ENCODE measurements at regions not wholly inside any gene's neighbourhood (a gene's known extent, or its start where the extent isn't known, plus 50 kb on each side); places are given as distances from the start of the nearest gene placed in this dataset.
"Not testable (repeated sequence)": the region's sequence is repeated elsewhere in the genome, so short reads cannot be mapped to it uniquely, and the experiment has no call there.

DNA sequence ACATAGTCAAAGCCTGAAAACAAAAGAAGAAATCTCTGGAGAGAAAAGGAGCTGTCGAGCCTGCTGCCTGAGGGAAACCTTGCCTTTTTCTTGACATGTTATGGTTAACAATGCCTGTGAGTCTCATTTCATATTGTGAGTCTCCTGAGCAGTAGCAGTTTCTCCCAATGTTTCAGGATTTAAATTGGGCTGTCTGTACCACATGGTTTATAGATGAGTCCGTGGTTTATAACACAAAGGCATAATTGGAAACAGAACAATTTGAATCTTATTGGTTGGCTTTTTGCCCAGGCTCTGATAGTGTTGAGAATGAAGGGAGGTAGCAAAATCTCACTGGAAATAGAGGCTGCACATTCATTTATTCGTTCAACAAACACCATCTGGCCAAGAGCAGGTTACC lies 540.9 kb downstream of the RAB38 start:
- H3K4me1 Mint-ChIP-seq (ENCODE audit: insufficient read depth, unreplicated experiment): no peaks in the 10 kb centered on the region
- intact Hi-C loops (cut with micrococcal nuclease): no loop called here
- no peak overlapping the region for H3K27ac Mint-ChIP-seq (ENCODE audit: low read depth, unreplicated experiment)
- H3K27me3 Mint-ChIP-seq (ENCODE audit: insufficient read depth, unreplicated experiment): peaks cover 13% of the 10 kb centered on the region
- no peak for DNase-seq (ENCODE audit: unreplicated experiment)
- TF ChIP-seq CTCF (IDR thresholded peaks at IDR 0.05; ENCODE audit: unreplicated experiment): no peak
- ChIA-PET POLR2A (no interaction called here), CTCF (interaction anchor here (0.7 kb wide), 1 partner anchor 651 kb away, joined by 3 read pairs; no protein-coding TSS in a partner anchor)
- no peaks in the 10 kb centered on the region for H3K36me3 Mint-ChIP-seq (ENCODE audit: insufficient read depth, unreplicated experiment)
- no peaks in the 10 kb centered on the region for H3K9me3 Mint-ChIP-seq (ENCODE audit: unreplicated experiment)
- BruUV-seq (replicated peaks): no TSS peak
- no peak overlapping the region for H3K4me3 Mint-ChIP-seq (ENCODE audit: unreplicated experiment)

DNA sequence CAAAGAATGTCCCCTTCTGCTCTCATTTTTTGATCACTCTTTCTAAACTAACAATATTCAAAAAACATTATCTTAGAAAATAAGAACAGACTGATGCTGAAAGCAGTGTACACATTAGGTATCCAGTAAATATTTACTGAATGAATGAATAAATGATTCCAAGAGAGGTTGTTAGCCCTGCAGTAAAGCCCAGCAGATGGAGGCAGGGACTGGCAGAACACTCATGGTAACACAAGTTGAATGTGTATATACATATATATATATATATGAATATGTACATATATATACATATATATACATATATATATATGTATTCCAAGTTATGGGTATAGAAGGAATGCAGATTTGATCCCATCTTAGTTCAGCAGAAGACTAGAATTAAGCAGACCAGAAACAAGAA lies 546.3 kb downstream of the RAB38 start:
- DNase-seq (ENCODE audit: unreplicated experiment): no peak
- no TSS peak for BruUV-seq (replicated peaks)
- no peaks in the 10 kb centered on the region for H3K9me3 Mint-ChIP-seq (ENCODE audit: unreplicated experiment)
- ChIA-PET POLR2A (no interaction called here), CTCF (interaction anchor here (0.6 kb wide), 1 partner anchor 37 kb away, joined by 3 read pairs; no protein-coding TSS in a partner anchor)
- H3K27me3 Mint-ChIP-seq (ENCODE audit: insufficient read depth, unreplicated experiment): peaks cover 13% of the 10 kb centered on the region
- no peak overlapping the region for H3K27ac Mint-ChIP-seq (ENCODE audit: low read depth, unreplicated experiment)
- no peak overlapping the region for H3K4me3 Mint-ChIP-seq (ENCODE audit: unreplicated experiment)
- H3K4me1 Mint-ChIP-seq (ENCODE audit: insufficient read depth, unreplicated experiment): no peaks in the 10 kb centered on the region
- intact Hi-C loops (cut with micrococcal nuclease): no loop called here
- no peaks in the 10 kb centered on the region for H3K36me3 Mint-ChIP-seq (ENCODE audit: insufficient read depth, unreplicated experiment)
- no peak for TF ChIP-seq CTCF (IDR thresholded peaks at IDR 0.05; ENCODE audit: unreplicated experiment)

GRCh38 chr11:87628026-87628580 lies 547.1 kb downstream of the RAB38 start:
- H3K36me3 Mint-ChIP-seq (ENCODE audit: insufficient read depth, unreplicated experiment): no peaks in the 10 kb centered on the region
- H3K4me3 Mint-ChIP-seq (ENCODE audit: unreplicated experiment): no peak overlapping the region
- no peaks in the 10 kb centered on the region for H3K4me1 Mint-ChIP-seq (ENCODE audit: insufficient read depth, unreplicated experiment)

DNA sequence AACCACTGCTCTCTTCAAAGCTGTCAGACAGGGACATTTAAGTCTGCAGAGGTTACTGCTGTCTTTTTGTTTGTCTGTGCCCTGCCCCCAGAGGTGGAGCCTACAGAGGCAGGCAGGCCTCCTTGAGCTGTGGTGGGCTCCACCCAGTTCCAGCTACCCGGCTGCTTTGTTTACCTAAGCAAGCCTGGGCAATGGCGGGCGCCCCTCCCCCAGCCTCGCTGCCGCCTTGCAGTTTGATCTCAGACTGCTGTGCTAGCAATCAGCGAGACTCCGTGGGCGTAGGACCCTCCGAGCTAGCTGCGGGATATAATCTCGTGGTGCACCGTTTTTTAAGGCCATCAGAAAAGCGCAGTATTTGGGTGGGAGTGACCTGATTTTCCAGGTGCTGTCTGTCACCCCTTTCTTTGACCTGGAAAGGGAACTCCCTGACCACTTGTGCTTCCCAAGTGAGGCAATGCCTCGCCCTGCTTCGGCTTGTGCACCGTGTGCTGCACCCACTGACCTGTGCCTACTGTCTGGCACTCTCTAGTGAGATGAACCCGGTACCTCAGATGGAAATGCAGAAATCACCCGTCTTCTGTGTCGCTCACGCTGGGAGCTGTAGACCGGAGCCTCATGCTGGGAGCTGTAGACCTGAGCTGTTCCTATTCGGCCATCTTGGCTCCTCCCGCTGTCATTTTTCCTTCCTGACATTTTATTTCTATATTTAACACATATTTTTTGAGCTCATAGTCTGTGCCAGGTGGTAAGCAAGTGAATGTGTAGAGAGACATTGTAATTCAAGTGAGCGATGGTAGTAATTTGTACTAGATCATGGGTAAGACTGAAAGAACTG lies 551.5 kb downstream of the RAB38 start:
- Mint-ChIP-seq H3K27ac (ENCODE audit: low read depth, unreplicated experiment) (peak overlapping the region; percentile 83), H3K9me3 (ENCODE audit: unreplicated experiment) (peaks cover 17% of the 10 kb centered on the region), H3K4me3 (ENCODE audit: unreplicated experiment) (peak overlapping the region; percentile 72)
- peak; percentile 50 for DNase-seq (ENCODE audit: unreplicated experiment)
- CTCF ChIA-PET: interaction anchor here (0.7 kb wide), 1 partner anchor 138 kb away, joined by 3 read pairs; no protein-coding TSS in a partner anchor
- intact Hi-C loops (cut with micrococcal nuclease); POLR2A ChIA-PET; H3K36me3 Mint-ChIP-seq (ENCODE audit: insufficient read depth, unreplicated experiment); BruUV-seq (replicated peaks); H3K4me1 Mint-ChIP-seq (ENCODE audit: insufficient read depth, unreplicated experiment); H3K27me3 Mint-ChIP-seq (ENCODE audit: insufficient read depth, unreplicated experiment): not testable (repeated sequence)

More at GRCh38 chr11:87628026-87628580, 547.1 kb downstream of the RAB38 start:
- peaks cover under 1% of the 10 kb centered on the region for H3K9me3 Mint-ChIP-seq (ENCODE audit: unreplicated experiment)
- H3K27ac Mint-ChIP-seq (ENCODE audit: low read depth, unreplicated experiment): no peak overlapping the region
- no peak for TF ChIP-seq CTCF (IDR thresholded peaks at IDR 0.05; ENCODE audit: unreplicated experiment)
- BruUV-seq (replicated peaks): no TSS peak
- peaks cover 6% of the 10 kb centered on the region for H3K27me3 Mint-ChIP-seq (ENCODE audit: insufficient read depth, unreplicated experiment)
- POLR2A ChIA-PET: no interaction called here
- no peak for DNase-seq (ENCODE audit: unreplicated experiment)
- CTCF ChIA-PET: interaction anchor here (0.6 to 0.9 kb wide), 4 partner anchors 12 to 574 kb away, joined by 3 read pairs; no protein-coding TSS in a partner anchor
- intact Hi-C loops (cut with micrococcal nuclease): no loop called here

Data from MCF 10A (cell line).